GM12872 (cell line): ENCODE measurements at regions not wholly inside any gene's neighbourhood (a gene's known extent, or its start where the extent isn't known, plus 50 kb on each side); places are given as distances from the start of the nearest gene placed in this dataset.

Experiments used
- TF ChIP-seq, protein P1 (sequence below): IDR thresholded peaks from 3 replicates; pipeline ENCODE4 v1.5.1; 2011; ENCODE audit warnings: low read depth, mild to moderate bottlenecking, low read length, moderate library complexity; ENCODE audit not compliant: insufficient read depth

DNA sequence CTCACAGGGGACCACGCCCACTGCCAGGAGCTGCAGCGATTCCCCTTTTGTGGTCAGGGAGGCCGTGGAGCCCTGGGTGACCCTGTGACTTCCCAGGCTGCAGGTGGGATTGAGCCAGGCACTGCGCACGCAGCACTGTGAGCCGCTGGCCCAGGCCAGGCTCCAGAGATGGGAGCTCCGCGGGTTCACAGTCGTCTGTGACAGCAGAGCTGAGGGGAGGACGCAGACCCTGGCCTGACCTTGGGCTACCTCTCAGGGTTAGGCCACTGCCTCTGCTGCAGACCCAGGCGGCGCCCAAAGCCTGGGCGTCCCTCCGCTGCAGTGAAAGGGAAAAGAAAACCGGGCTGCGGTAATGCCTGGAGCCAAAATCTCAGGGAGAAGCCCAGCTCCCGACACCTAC is 107.5 kb upstream of the GPR26 start:
- TF ChIP-seq, protein P1, sequence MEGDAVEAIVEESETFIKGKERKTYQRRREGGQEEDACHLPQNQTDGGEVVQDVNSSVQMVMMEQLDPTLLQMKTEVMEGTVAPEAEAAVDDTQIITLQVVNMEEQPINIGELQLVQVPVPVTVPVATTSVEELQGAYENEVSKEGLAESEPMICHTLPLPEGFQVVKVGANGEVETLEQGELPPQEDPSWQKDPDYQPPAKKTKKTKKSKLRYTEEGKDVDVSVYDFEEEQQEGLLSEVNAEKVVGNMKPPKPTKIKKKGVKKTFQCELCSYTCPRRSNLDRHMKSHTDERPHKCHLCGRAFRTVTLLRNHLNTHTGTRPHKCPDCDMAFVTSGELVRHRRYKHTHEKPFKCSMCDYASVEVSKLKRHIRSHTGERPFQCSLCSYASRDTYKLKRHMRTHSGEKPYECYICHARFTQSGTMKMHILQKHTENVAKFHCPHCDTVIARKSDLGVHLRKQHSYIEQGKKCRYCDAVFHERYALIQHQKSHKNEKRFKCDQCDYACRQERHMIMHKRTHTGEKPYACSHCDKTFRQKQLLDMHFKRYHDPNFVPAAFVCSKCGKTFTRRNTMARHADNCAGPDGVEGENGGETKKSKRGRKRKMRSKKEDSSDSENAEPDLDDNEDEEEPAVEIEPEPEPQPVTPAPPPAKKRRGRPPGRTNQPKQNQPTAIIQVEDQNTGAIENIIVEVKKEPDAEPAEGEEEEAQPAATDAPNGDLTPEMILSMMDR, result no peak

DNA sequence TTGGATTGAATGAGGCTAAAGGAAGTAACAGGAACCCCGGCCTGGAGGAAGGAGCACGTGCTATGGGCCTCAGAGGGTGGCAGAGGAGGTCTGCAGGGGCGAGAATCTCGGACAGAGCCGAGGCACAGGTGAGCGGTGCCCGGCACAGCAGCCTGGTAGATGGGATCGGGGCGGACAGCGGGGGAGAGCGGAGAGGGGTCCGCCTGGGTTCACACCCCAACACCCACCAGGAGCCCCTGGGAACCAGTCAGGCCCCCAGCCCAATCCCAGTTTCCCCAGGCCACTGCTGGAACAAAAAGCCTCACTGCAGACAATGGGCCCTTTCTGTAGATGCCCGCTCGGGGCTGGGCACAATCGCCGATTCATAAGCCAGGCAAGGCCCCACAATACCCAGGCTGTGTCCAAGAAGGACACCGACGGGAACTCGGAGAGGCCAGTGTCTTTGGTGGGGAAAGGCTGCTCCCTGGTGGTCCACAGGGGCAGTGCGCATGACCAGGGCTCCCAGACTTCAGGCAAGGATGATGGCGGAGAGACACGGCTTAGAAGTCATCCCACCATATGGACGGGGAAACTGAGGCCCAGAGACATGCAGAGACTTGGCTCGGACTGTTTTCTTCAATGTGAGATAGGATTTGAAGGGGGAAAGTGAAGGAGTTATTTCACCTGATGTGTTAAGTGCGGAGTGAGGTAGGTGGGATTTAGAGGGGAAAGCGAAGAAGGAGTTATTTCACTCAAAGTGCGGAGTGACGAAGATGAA is 106.9 kb upstream of the GPR26 start:
- TF ChIP-seq, protein P1, result peak; percentile 94

DNA sequence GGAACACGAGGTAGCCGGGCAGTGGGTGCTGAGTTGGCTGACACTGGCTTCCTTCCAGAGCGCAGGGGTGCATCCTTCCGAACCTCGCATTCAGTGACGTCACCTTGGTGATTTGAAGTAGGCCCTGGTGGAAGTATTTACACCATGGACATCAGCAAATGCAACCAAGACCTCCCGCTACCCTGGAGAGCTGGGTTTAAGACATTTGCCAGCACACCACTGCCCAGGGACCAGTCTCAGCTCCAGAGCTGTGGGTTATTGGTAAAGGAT is 106.4 kb upstream of the GPR26 start:
- TF ChIP-seq, protein P1, result no peak

DNA sequence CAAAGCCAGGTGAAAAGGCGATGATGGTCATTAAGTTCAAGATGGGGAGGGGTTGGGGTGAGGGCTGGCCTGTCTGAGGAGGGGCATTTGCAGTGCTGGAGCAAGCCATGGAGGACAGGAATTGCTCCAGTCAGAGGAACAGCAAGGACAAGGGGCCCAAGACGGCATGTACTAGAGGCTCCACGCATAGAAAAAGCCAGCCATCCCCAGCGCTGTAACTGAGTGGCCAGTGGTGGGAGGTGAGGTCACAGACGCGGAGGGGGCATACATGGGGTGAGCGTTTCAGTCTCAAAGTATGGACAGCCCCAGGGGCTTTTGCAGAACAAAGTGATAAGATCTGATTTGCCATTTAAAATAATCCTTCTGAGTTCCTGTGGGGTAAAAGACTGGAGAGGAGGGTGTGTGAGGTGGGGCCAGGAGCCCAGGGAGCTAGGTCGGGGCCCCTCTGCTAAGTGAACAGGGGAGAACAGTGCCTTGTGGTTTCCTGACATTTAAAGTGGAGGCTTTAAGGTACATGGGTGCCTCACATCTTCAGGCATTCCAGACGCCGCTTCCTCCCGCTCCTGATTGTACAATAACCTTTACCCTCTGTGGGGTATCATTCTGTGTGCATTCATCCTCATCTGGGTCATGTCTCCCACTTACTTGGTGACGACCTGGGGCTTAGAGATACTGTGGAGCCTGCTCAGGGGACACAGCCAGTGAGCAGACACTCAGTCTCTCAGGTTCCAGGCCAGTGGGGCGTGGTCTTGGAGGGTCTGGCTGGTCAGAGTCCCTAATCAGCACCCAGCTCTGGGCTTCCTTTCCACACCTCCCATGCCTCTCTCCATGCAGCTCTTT is 105.6 kb upstream of the GPR26 start:
- TF ChIP-seq, protein P1, result no peak

DNA sequence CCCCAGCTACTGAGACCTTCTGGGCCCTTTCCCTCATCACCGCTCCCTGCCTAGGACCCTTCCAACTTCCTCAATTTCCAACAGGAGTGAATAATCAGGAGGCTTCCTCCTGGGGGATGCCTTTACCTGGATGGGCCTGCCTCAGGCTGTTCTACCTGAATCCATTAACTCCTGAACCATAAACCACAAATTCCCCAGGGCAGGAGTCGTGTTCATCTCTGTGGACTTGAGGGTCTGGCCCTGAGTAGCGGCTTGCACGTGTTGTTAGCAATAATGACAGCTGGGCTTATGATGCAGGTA is 105.1 kb upstream of the GPR26 start:
- TF ChIP-seq, protein P1, result no peak

DNA sequence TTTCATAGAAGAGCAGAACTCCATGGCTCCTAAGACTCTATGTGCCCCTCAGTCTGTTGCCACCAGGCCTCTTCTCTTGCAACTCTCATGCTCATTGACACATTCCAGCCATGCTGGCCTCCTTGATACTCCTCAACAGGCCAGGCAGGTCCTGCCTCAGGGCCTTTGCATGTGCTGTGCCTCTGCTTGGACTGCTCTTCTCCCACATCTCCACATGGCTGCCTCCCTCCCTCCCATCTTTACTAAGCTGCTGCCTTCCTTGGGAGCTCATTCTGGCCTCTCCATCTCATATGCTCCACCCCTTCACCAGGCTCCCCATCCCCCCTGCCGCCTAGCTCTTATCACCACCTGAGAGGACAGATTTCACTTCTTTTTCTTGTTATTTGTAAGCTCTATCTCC is 103.8 kb upstream of the GPR26 start:
- TF ChIP-seq, protein P1, result no peak

DNA sequence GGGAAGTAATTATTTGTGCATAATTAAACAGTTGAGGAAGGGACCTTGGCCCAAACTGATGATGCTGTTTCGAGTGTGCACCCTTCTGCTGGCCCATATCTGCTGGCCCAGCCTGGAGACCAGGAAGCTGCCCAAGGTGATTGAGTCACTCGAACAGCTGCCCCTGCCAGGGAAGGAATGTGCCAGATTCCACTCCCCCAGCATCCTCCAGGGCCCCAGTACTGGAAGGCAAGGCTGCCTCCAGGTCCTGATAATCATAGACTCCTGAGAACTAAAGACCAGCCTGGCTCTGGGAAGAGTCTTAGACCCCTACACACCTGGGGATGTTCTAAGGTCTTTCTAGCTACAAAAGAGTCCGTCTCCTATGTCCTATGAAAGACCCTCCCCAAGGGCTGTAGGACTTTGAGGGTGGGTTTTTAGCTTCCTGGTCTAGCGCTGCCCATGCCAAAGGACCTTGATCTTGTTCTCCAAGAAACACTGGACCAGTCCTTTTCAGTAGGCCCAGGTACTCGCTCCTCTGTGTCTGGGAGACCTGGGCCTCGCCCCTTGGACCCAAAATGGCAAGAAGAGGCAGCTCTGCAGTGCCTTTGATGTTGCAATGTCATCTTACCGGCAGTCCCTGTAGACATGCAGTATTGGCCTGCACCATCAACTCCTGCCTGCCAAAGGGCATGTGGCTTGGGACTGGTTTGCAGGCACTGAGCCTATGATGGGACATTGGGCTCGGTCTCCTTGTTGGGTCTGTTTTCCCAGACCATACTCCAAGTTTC is 103.2 kb upstream of the GPR26 start:
- TF ChIP-seq, protein P1, result no peak
